ENCODE measurements at regions not wholly inside any gene's neighbourhood (a gene's known extent, or its start where the extent isn't known, plus 50 kb on each side); places are given as distances from the start of the nearest gene placed in this dataset.
A peak's percentile ranks its signal among the peaks of the same experiment; 100 is the strongest.

DNA sequence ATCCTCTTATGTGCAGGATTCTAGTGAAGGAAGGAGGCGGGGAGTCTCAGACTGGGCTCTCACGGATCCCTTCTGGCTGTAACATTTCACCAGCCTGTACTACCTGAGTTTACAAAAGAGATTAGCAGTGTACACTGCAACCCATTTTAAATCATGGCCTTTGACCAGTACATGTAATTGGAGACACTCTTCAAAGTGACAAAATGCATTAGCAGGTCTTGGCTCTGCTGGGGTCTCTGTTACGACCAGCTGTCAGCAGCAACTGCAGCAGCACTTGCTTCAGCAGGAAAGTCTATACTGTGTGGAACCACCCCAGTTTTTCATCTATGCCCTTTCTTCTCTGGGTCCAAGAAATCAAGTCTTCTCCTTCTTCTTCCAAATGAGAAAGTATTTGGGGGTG, 322.8 kb upstream of the ASIC2 start:
- no peaks in the 10 kb centered on the region for H3K36me3 ChIP-seq
- H3K4me3 ChIP-seq: no peak overlapping the region
- no peaks in the 10 kb centered on the region for H3K4me1 ChIP-seq
- no peaks in the 10 kb centered on the region for H3K27me3 ChIP-seq
- H3K27ac ChIP-seq: no peak overlapping the region
- ATAC-seq: no peak
- TF ChIP-seq, protein P1, sequence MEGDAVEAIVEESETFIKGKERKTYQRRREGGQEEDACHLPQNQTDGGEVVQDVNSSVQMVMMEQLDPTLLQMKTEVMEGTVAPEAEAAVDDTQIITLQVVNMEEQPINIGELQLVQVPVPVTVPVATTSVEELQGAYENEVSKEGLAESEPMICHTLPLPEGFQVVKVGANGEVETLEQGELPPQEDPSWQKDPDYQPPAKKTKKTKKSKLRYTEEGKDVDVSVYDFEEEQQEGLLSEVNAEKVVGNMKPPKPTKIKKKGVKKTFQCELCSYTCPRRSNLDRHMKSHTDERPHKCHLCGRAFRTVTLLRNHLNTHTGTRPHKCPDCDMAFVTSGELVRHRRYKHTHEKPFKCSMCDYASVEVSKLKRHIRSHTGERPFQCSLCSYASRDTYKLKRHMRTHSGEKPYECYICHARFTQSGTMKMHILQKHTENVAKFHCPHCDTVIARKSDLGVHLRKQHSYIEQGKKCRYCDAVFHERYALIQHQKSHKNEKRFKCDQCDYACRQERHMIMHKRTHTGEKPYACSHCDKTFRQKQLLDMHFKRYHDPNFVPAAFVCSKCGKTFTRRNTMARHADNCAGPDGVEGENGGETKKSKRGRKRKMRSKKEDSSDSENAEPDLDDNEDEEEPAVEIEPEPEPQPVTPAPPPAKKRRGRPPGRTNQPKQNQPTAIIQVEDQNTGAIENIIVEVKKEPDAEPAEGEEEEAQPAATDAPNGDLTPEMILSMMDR (IDR thresholded peaks at IDR 0.05): no peak
- no peaks in the 10 kb centered on the region for H3K9me3 ChIP-seq
- DNase-seq: no peak
- intact Hi-C loops (cut with DNase I): no loop called here

DNA sequence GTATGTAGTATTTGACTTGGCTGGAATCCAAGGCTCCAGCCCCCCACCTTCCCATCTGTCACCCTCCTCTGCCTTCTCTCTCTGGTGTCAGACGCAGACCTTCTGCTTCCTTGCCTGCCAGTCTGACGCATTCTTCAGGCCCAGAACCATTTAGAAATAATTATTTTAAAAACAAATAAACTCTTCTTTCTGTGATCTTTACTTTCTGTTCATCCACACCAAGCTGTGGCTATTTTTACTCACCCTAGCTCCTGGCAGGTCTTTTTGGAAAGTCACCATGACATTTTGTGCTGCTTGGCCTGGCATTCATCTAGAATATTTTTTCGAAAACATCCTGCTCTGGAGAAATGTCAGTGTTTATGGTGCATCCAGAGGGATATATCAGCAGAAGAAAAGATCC, 330.7 kb upstream of the ASIC2 start:
- TF ChIP-seq, protein P1 (IDR thresholded peaks at IDR 0.05): no peak
- Histone ChIP-seq H3K9me3 (no peaks in the 10 kb centered on the region), H3K27me3 (peaks cover 6% of the 10 kb centered on the region), H3K27ac (no peak overlapping the region), H3K36me3 (no peaks in the 10 kb centered on the region), H3K4me3 (no peak overlapping the region), H3K4me1 (no peaks in the 10 kb centered on the region)
- DNase-seq: no peak
- no peak for ATAC-seq
- intact Hi-C loops (cut with DNase I): no loop called here

DNA sequence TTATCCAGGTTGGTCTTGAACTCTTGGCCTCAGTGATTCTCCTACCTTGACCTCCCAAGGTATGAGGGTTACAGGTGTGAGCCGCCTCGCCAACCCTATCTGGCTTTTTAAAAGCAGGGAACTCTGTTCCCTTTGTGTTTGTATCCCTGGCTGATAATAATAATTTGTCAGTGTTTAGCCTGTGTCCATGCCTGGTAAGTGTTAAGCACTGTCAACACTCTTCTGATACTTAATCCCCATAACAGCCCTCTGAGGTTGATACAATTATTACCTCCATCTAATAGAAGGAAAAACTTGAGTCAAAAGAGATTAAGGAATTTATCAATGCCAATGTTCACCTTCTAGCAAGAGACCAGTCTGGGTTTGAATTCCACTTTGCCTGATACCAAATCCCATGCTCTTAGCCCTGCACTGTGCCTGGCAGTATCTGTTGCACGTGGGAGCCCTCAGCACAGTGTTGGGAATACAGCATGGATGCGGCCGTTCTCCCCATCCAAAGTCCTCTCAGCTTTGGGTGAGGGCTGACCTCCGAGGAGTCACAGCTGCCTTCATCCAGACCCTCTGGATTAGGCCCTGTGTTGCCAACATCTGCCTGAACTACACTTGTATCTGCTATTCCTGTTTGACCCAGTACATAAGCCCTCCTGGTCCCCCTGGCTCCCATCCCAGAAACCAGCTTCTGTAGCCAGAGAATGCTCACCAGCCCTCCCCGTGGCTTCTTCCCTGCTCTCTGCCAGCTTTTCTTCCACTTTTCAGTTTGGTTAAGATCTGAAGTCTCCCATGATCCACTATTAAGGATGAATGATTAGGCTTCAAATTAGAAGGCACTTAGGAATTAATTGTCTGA, 335.6 kb upstream of the ASIC2 start:
- Histone ChIP-seq H3K9me3 (no peaks in the 10 kb centered on the region), H3K27ac (no peak overlapping the region), H3K4me3 (no peak overlapping the region), H3K4me1 (no peaks in the 10 kb centered on the region), H3K27me3 (no peaks in the 10 kb centered on the region), H3K36me3 (no peaks in the 10 kb centered on the region)
- intact Hi-C loops (cut with DNase I): no loop called here
- ATAC-seq (no peak), DNase-seq (no peak)
- TF ChIP-seq, protein P1 (IDR thresholded peaks at IDR 0.05): no peak

DNA sequence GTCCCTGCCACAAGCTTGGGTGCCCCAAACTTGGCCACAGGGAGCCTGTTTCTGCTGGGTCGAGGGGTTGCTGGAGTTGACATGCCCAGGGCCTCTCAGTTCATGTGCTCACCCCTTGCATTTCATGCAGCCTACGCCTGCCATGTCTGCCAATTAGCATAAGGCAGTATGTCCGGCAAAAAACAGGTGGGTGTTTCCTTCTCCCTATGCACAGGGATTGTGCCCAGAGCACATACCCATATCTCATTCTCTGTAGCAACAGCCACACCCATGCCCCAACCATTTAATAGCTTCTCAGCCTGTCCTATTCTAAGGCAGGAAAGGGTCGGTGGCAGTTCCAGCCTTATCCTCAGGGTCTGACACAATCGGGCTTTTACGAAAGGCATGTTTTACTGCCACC, 340.4 kb upstream of the ASIC2 start:
- H3K36me3 ChIP-seq: no peaks in the 10 kb centered on the region
- ATAC-seq: peak; percentile 10
- intact Hi-C loops (cut with DNase I): no loop called here
- no peaks in the 10 kb centered on the region for H3K9me3 ChIP-seq
- no peak overlapping the region for H3K4me3 ChIP-seq
- H3K27me3 ChIP-seq: no peaks in the 10 kb centered on the region
- H3K27ac ChIP-seq: no peak overlapping the region
- no peak for DNase-seq
- TF ChIP-seq, protein P1 (IDR thresholded peaks at IDR 0.05): no peak
- no peaks in the 10 kb centered on the region for H3K4me1 ChIP-seq

DNA sequence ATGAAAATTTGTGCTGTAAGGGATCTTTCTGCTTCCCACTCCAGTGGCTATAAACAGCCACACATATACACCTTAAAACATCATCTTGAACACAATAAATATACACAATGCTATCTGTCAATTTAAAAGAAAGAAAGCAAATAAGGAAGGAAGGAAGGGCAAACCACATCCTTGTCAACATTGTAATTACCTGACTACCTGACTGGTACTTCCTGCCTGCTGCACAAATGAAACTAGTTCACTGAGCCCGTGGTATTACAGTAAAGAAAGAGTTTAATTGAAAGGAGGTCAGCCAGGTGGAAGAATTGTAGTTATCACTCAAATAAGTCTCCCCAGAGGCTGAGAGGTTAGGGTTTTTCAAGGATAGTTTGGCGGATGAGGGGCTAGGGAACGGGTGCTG, 344.4 kb upstream of the ASIC2 start:
- intact Hi-C loops (cut with DNase I): no loop called here
- Histone ChIP-seq H3K4me3 (no peak overlapping the region), H3K9me3 (no peaks in the 10 kb centered on the region), H3K27me3 (peaks cover 3% of the 10 kb centered on the region), H3K27ac (no peak overlapping the region), H3K4me1 (no peaks in the 10 kb centered on the region), H3K36me3 (no peaks in the 10 kb centered on the region)
- DNase-seq (no peak), ATAC-seq (no peak)
- TF ChIP-seq, protein P1 (IDR thresholded peaks at IDR 0.05): no peak

All from upper lobe of right lung (tissue), 1 donor.